ENCODE measurements at regions not wholly inside any gene's neighbourhood (a gene's known extent, or its start where the extent isn't known, plus 50 kb on each side); places are given as distances from the start of the nearest gene placed in this dataset.

- Histone ChIP-seq H3K4me1 (ENCODE audit: control insufficient read depth, insufficient read depth, low read length) (peaks cover 9% of the 10 kb centered on the region), H3K4me3 (ENCODE audit: low read length) (no peak overlapping the region), H3K9me3 (replicated peaks; ENCODE audit: control insufficient read depth, low read depth, low read length) (no peaks in the 10 kb centered on the region), H3K27me3 (ENCODE audit: control insufficient read depth, insufficient read depth, low read length) (no peaks in the 10 kb centered on the region), H3K27ac (ENCODE audit: low read length) (no peak overlapping the region), H3K36me3 (ENCODE audit: control insufficient read depth, insufficient read depth, low read length) (no peaks in the 10 kb centered on the region)
- 100% methylated on average over 2 of the region's 3 CpGs for WGBS (ENCODE audit: insufficient coverage)
- DNase-seq = no peak
Observed at GRCh38 chr1:221636967-221637366, 104.9 kb downstream of the DUSP10 start.

- Histone ChIP-seq H3K27ac (ENCODE audit: low read length) (no peak overlapping the region), H3K9me3 (replicated peaks; ENCODE audit: control insufficient read depth, low read depth, low read length) (no peaks in the 10 kb centered on the region), H3K27me3 (ENCODE audit: control insufficient read depth, insufficient read depth, low read length) (no peaks in the 10 kb centered on the region), H3K4me3 (ENCODE audit: low read length) (no peak overlapping the region), H3K36me3 (ENCODE audit: control insufficient read depth, insufficient read depth, low read length) (no peaks in the 10 kb centered on the region), H3K4me1 (ENCODE audit: control insufficient read depth, insufficient read depth, low read length) (peaks cover 9% of the 10 kb centered on the region)
- peak; percentile 41 for DNase-seq
- WGBS (ENCODE audit: insufficient coverage) = 61% methylated on average over 2 of the region's 2 CpGs
Observed at GRCh38 chr1:221637641-221638041, 104.2 kb downstream of the DUSP10 start.

DNA sequence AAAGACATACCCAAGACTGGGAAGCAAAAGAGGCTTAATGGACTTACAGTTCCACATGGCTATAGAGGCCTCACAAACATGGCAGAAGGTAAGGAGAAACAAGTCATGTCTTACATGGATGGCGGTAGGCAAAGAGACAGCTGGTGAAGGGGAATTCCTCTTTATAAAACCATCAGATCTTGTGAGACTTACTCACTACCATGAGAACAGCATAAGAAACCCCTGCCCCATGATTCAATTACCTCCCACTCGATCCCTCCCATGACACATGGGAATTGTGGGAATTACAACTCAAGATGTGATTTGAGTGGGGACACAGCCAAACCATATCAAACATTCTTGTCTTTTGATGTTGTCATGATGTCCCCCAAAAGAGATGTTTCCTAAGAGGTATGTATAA, 103.3 kb downstream of the DUSP10 start:
- no peaks in the 10 kb centered on the region for H3K36me3 ChIP-seq (ENCODE audit: control insufficient read depth, insufficient read depth, low read length)
- H3K9me3 ChIP-seq (replicated peaks; ENCODE audit: control insufficient read depth, low read depth, low read length) = no peaks in the 10 kb centered on the region
- DNase-seq = no peak
- H3K27ac ChIP-seq (ENCODE audit: low read length) = no peak overlapping the region
- H3K27me3 ChIP-seq (ENCODE audit: control insufficient read depth, insufficient read depth, low read length) = no peaks in the 10 kb centered on the region
- no CpG with 5 or more reads among the region's 2 CpGs for WGBS (ENCODE audit: insufficient coverage)
- peaks cover 9% of the 10 kb centered on the region for H3K4me1 ChIP-seq (ENCODE audit: control insufficient read depth, insufficient read depth, low read length)
- no peak overlapping the region for H3K4me3 ChIP-seq (ENCODE audit: low read length)

GRCh38 chr1:221641811-221642210, 100.1 kb downstream of the DUSP10 start:
- WGBS (ENCODE audit: insufficient coverage) = 43% methylated on average over 1 of the region's 3 CpGs
- H3K4me3 ChIP-seq (ENCODE audit: low read length) = no peak overlapping the region
- no peaks in the 10 kb centered on the region for H3K9me3 ChIP-seq (replicated peaks; ENCODE audit: control insufficient read depth, low read depth, low read length)
- peak; percentile 40 for DNase-seq
- no peak overlapping the region for H3K27ac ChIP-seq (ENCODE audit: low read length)
- H3K36me3 ChIP-seq (ENCODE audit: control insufficient read depth, insufficient read depth, low read length) = no peaks in the 10 kb centered on the region
- H3K27me3 ChIP-seq (ENCODE audit: control insufficient read depth, insufficient read depth, low read length) = no peaks in the 10 kb centered on the region
- H3K4me1 ChIP-seq (ENCODE audit: control insufficient read depth, insufficient read depth, low read length) = peaks cover 9% of the 10 kb centered on the region

DNA sequence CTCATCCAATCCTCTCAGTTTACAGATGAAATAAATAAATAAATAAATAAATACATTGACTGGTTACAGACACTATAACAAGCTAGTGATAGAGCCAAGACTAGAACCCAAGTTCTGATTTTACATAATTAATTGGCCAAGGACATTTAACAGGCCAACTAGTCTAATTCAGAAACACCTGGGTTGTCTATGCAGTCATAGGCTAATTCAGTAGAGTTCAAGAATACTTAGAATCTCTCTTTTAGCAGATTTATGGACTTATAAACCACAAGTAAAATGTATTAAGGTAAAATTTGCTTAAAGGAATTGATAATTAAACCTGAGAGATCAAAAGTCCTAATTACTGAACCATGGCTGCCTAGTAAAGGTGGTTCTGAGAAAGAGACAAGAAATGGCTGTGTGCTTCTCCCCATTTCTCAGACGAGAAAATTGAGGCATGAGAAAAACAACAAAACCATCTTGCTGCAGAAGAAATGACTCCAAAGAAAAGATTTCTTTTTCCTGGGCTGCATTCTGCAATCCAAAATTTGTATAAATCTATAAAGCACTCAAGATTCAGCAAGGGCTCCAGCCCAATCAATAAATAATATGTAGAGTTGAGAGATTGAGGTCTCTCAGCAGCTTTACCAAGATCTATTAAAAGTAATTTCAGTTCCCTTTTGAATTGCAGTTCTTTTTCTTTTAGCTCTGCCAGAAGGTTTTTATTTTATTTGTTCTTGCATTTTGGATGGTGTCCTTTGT, 98.3 kb downstream of the DUSP10 start:
- WGBS (ENCODE audit: insufficient coverage) = no CpG with 5 or more reads among the region's 1 CpG
- H3K36me3 ChIP-seq (ENCODE audit: control insufficient read depth, insufficient read depth, low read length) = no peaks in the 10 kb centered on the region
- H3K4me1 ChIP-seq (ENCODE audit: control insufficient read depth, insufficient read depth, low read length) = no peaks in the 10 kb centered on the region
- H3K27me3 ChIP-seq (ENCODE audit: control insufficient read depth, insufficient read depth, low read length) = no peaks in the 10 kb centered on the region
- H3K27ac ChIP-seq (ENCODE audit: low read length) = no peak overlapping the region
- no peak overlapping the region for H3K4me3 ChIP-seq (ENCODE audit: low read length)
- H3K9me3 ChIP-seq (replicated peaks; ENCODE audit: control insufficient read depth, low read depth, low read length) = no peaks in the 10 kb centered on the region
- no peak for DNase-seq

GRCh38 chr1:221644145-221644448, 97.8 kb downstream of the DUSP10 start:
- H3K4me1 ChIP-seq (ENCODE audit: control insufficient read depth, insufficient read depth, low read length) = no peaks in the 10 kb centered on the region
- peak; percentile 91 for DNase-seq
- H3K36me3 ChIP-seq (ENCODE audit: control insufficient read depth, insufficient read depth, low read length) = no peaks in the 10 kb centered on the region
- 60% methylated on average over 1 of the region's 3 CpGs for WGBS (ENCODE audit: insufficient coverage)
- no peak overlapping the region for H3K27ac ChIP-seq (ENCODE audit: low read length)
- H3K27me3 ChIP-seq (ENCODE audit: control insufficient read depth, insufficient read depth, low read length) = no peaks in the 10 kb centered on the region
- H3K9me3 ChIP-seq (replicated peaks; ENCODE audit: control insufficient read depth, low read depth, low read length) = no peaks in the 10 kb centered on the region
- H3K4me3 ChIP-seq (ENCODE audit: low read length) = no peak overlapping the region

GRCh38 chr1:221644663-221645258, 97.1 kb downstream of the DUSP10 start:
- Histone ChIP-seq H3K9me3 (replicated peaks; ENCODE audit: control insufficient read depth, low read depth, low read length) (no peaks in the 10 kb centered on the region), H3K4me1 (ENCODE audit: control insufficient read depth, insufficient read depth, low read length) (no peaks in the 10 kb centered on the region), H3K27ac (ENCODE audit: low read length) (no peak overlapping the region), H3K4me3 (ENCODE audit: low read length) (no peak overlapping the region), H3K36me3 (ENCODE audit: control insufficient read depth, insufficient read depth, low read length) (no peaks in the 10 kb centered on the region), H3K27me3 (ENCODE audit: control insufficient read depth, insufficient read depth, low read length) (no peaks in the 10 kb centered on the region)
- no peak for DNase-seq
- WGBS (ENCODE audit: insufficient coverage) = 60% methylated on average over 1 of the region's 2 CpGs

GRCh38 chr1:221648201-221648600, 93.7 kb downstream of the DUSP10 start:
- no CpG with 5 or more reads among the region's 1 CpG for WGBS (ENCODE audit: insufficient coverage)
- H3K27me3 ChIP-seq (ENCODE audit: control insufficient read depth, insufficient read depth, low read length) = no peaks in the 10 kb centered on the region
- H3K4me1 ChIP-seq (ENCODE audit: control insufficient read depth, insufficient read depth, low read length) = no peaks in the 10 kb centered on the region
- H3K27ac ChIP-seq (ENCODE audit: low read length) = no peak overlapping the region
- no peaks in the 10 kb centered on the region for H3K9me3 ChIP-seq (replicated peaks; ENCODE audit: control insufficient read depth, low read depth, low read length)
- H3K36me3 ChIP-seq (ENCODE audit: control insufficient read depth, insufficient read depth, low read length) = no peaks in the 10 kb centered on the region
- DNase-seq = no peak
- no peak overlapping the region for H3K4me3 ChIP-seq (ENCODE audit: low read length)
